Suprapubic skin (tissue), 4 donors: ENCODE measurements at regions not wholly inside any gene's neighbourhood (a gene's known extent, or its start where the extent isn't known, plus 50 kb on each side); places are given as distances from the start of the nearest gene placed in this dataset.

Experiments
- DNase-seq, 2 donors: peaks; one replicate each; pipeline ENCODE4 v3.0.0-alpha.2; 2019; ENCODE audit warnings: low spot score in 2 of 2
- H3K27ac ChIP-seq: fragments of 200-600 bp; sonication (generic); one replicate; pipeline ENCODE4 v1.5.1; 2019
- H3K27me3 ChIP-seq: fragments of 200-600 bp; sonication (generic); one replicate; pipeline ENCODE4 v1.5.1; 2019
- H3K36me3 ChIP-seq: fragments of 200-600 bp; sonication (generic); one replicate; pipeline ENCODE4 v1.5.1; 2019
- H3K4me1 ChIP-seq: fragments of 200-600 bp; sonication (generic); one replicate; pipeline ENCODE4 v1.5.1; 2019
- H3K4me3 ChIP-seq: fragments of 200-600 bp; sonication (generic); one replicate; pipeline ENCODE4 v1.5.1; 2019; ENCODE audit warnings: mild to moderate bottlenecking
- H3K9me3 ChIP-seq: fragments of 200-600 bp; sonication (generic); one replicate; pipeline ENCODE4 v1.5.1; 2019
- CTCF ChIP-seq, 2 donors: fragments of 200-600 bp in 1 of 2; fragments of 450-650 bp in 1 of 2; sonication (generic) in 1 of 2; IDR thresholded peaks; one replicate each; pipeline ENCODE4 v1.5.1; 2016 to 2019; ENCODE audit warnings: antibody characterized with exemption in 2 of 2, mild to moderate bottlenecking in 1 of 2, moderate library complexity in 1 of 2
- EP300 ChIP-seq: sonication (generic); formaldehyde crosslinking; IDR thresholded peaks from one replicate; pipeline ENCODE4 v1.6.1; 2017; ENCODE audit warnings: antibody characterized with exemption
- POLR2A ChIP-seq, 2 donors: fragments of 450-650 bp; IDR thresholded peaks; one replicate each; pipeline ENCODE4 v1.6.1; 2017; ENCODE audit warnings: antibody characterized with exemption in 2 of 2, mild to moderate bottlenecking in 2 of 2, moderate library complexity in 2 of 2
- POLR2AphosphoS5 ChIP-seq, 3 donors: sonication (generic); formaldehyde crosslinking; IDR thresholded peaks; one replicate each; pipeline ENCODE4 v1.6.1; 2017; ENCODE audit warnings: antibody characterized with exemption in 3 of 3
- WGBS: methylation state at CpG from one replicate; pipeline ENCODE4 v1.1.5; 2018; 5-methylcytosine and 5-hydroxymethylcytosine counted together

DNA sequence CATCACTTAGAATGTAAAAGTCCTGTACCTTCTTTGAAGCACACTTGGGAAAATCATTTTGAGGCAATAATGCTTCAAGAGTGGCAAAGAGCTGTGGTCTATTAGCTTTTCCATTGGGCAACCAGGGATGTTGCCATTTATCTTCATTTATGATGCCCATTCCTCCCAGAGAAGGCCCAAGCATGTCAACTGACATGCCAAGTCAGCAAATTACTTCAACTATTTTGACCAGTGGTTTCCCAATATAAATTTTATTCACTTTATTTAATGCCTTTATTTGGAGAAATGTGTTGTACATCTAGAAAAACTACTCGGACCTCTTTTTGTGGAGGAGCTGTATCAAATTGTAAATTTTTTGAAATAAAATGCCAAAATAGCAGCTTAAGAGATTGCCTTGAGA lies 164.1 kb upstream of the PCSK2 start:
- no peaks in the 10 kb centered on the region for H3K27me3 ChIP-seq
- no peak overlapping the region for H3K27ac ChIP-seq
- H3K9me3 ChIP-seq = peaks cover 5% of the 10 kb centered on the region
- H3K4me1 ChIP-seq = no peaks in the 10 kb centered on the region
- H3K4me3 ChIP-seq = no peak overlapping the region
- WGBS = 89% methylated on average over 1 of the region's 1 CpG
- TF ChIP-seq EP300 (no peak), POLR2AphosphoS5 (IDR thresholded peaks at IDR 0.05) (no peak), POLR2A (IDR thresholded peaks at IDR 0.05) (no peak), CTCF (IDR thresholded peaks at IDR 0.05) (no peak)
- DNase-seq = no peak
- H3K36me3 ChIP-seq = no peaks in the 10 kb centered on the region

DNA sequence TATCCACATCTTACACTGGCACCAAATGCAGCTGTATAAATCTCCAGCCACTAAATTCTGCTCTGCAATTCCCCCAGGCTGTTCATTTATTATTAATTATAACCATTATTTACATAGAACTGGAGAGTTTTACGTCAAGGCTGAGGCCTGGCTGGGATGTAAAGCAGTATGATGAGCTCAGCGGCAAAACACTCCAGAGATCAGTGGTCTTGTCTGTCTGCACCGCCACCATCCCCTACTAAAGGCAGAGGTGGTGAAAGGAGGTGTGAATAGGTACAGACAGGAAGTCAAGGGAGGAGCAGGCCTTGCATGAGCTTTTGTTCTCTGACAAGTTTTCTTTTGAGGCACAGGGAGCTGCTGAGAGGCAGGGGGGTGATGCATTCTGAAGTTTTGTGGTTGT lies 159.9 kb upstream of the PCSK2 start:
- 70% methylated on average over 3 of the region's 3 CpGs for WGBS
- Histone ChIP-seq H3K4me1 (no peaks in the 10 kb centered on the region), H3K4me3 (no peak overlapping the region), H3K27me3 (no peaks in the 10 kb centered on the region), H3K27ac (no peak overlapping the region), H3K9me3 (no peaks in the 10 kb centered on the region), H3K36me3 (no peaks in the 10 kb centered on the region)
- no peak for TF ChIP-seq POLR2A (IDR thresholded peaks at IDR 0.05)
- no peak for TF ChIP-seq POLR2AphosphoS5 (IDR thresholded peaks at IDR 0.05)
- TF ChIP-seq EP300 = no peak
- no peak for TF ChIP-seq CTCF (IDR thresholded peaks at IDR 0.05)
- no peak for DNase-seq

- H3K27me3 ChIP-seq = no peaks in the 10 kb centered on the region
- no peaks in the 10 kb centered on the region for H3K36me3 ChIP-seq
- H3K4me1 ChIP-seq = no peaks in the 10 kb centered on the region
- H3K27ac ChIP-seq = no peak overlapping the region
- H3K4me3 ChIP-seq = no peak overlapping the region
- WGBS = 88% methylated on average over 4 of the region's 4 CpGs
- TF ChIP-seq POLR2A (IDR thresholded peaks at IDR 0.05) (no peak), POLR2AphosphoS5 (IDR thresholded peaks at IDR 0.05) (no peak), EP300 (no peak), CTCF (IDR thresholded peaks at IDR 0.05) (no peak)
- no peak for DNase-seq
- H3K9me3 ChIP-seq = no peaks in the 10 kb centered on the region
These were observed 158.6 kb upstream of the PCSK2 start for GRCh38 chr20:17068084-17068711.

- H3K4me1 ChIP-seq = no peaks in the 10 kb centered on the region
- H3K9me3 ChIP-seq = no peaks in the 10 kb centered on the region
- H3K4me3 ChIP-seq = no peak overlapping the region
- H3K27me3 ChIP-seq = no peaks in the 10 kb centered on the region
- DNase-seq = no peak
- no peaks in the 10 kb centered on the region for H3K36me3 ChIP-seq
- no peak overlapping the region for H3K27ac ChIP-seq
- TF ChIP-seq EP300 = no peak
- no peak for TF ChIP-seq POLR2A (IDR thresholded peaks at IDR 0.05)
- no peak for TF ChIP-seq CTCF (IDR thresholded peaks at IDR 0.05)
- no peak for TF ChIP-seq POLR2AphosphoS5 (IDR thresholded peaks at IDR 0.05)
- WGBS = 70% methylated on average over 6 of the region's 6 CpGs
These were observed 149.8 kb upstream of the PCSK2 start for GRCh38 chr20:17077030-17077429.

- no peak for TF ChIP-seq POLR2A (IDR thresholded peaks at IDR 0.05)
- Histone ChIP-seq H3K27me3 (no peaks in the 10 kb centered on the region), H3K27ac (no peak overlapping the region), H3K4me3 (no peak overlapping the region), H3K4me1 (no peaks in the 10 kb centered on the region), H3K9me3 (peaks cover 3% of the 10 kb centered on the region), H3K36me3 (no peaks in the 10 kb centered on the region)
- WGBS = 15% methylated on average over 1 of the region's 1 CpG
- DNase-seq = no peak
These were observed 143.1 kb upstream of the PCSK2 start for GRCh38 chr20:17083738-17084137.

DNA sequence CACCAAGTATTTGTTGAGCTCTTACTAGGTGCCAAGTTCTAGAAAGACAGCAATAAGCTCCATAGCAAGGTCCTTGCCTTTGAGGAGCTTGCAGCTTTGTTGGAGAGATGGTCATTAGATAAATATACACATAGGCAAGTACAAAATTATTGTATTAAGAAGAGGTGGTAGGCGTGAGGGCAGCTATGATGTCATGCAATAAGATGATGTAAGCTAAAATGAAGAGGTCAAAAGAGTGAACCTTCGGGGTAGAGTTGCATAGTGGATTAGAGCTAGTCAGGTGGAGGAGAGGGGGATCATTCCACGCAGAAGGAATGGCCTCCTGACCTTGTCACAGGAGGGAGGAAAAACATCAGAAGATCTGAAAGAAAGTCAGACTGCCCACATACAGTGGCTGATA lies 141.9 kb upstream of the PCSK2 start:
- DNase-seq = no peak

More for the DNA sequence above, 141.9 kb upstream of the PCSK2 start:
- H3K27ac ChIP-seq = no peak overlapping the region
- H3K4me3 ChIP-seq = no peak overlapping the region
- peaks cover 3% of the 10 kb centered on the region for H3K9me3 ChIP-seq
- no peak for TF ChIP-seq CTCF (IDR thresholded peaks at IDR 0.05)
- no peak for TF ChIP-seq POLR2A (IDR thresholded peaks at IDR 0.05)
- no peak for TF ChIP-seq POLR2AphosphoS5 (IDR thresholded peaks at IDR 0.05)
- no peak for TF ChIP-seq EP300
- WGBS = 70% methylated on average over 3 of the region's 3 CpGs
- H3K27me3 ChIP-seq = no peaks in the 10 kb centered on the region
- H3K36me3 ChIP-seq = no peaks in the 10 kb centered on the region
- H3K4me1 ChIP-seq = no peaks in the 10 kb centered on the region
